HCT116 (cell line): ENCODE measurements at regions not wholly inside any gene's neighbourhood (a gene's known extent, or its start where the extent isn't known, plus 50 kb on each side); places are given as distances from the start of the nearest gene placed in this dataset.

Source experiments
- ATAC-seq: fragments of 200-7000 bp; cut with Tn5 transposase; 2 replicates; pipeline ENCODE4 v1.9.1; 2020; ENCODE audit warnings: mild to moderate bottlenecking, moderate library complexity
- BruUV-seq: library from RNA; stranded (reverse); fragments of 400-500 nt; replicated peaks from 2 replicates; lab custom pipeline; 2021; lab: Mats Ljungman, UMichigan
- CTCF ChIA-PET: fragments of 300-600 bp; sonication (Branson Sonifier 250); formaldehyde crosslinking; loops from one replicate; lab custom pipeline; 2021; ENCODE audit warnings: antibody characterized with exemption; lab: Charles Lee
- POLR2A ChIA-PET: fragments of 300-600, 350-600 bp; sonication (Branson Sonifier 250); formaldehyde crosslinking; loops from one replicate; lab custom pipeline; 2021; ENCODE audit warnings: antibody characterized with exemption; lab: Charles Lee
- RAD21 ChIA-PET, 2 experiments: fragments of 300-600 bp; sonication (Branson Sonifier 250); formaldehyde crosslinking; loops; one replicate each; lab custom pipeline; 2023; ENCODE audit warnings: low total read pairs in 2 of 2; ENCODE audit not compliant: uncharacterized antibody in 2 of 2, unreplicated experiment in 2 of 2, low non-redundant PET in 1 of 2; lab: Charles Lee
- DNase-seq: peaks from one replicate; pipeline ENCODE4 v3.0.0-alpha.2; 2010; ENCODE audit warnings: low read depth, low spot score
- H2AFZ ChIP-seq: fragments of 200-600 bp; shearing (Covaris generic), sonication (generic); 2 replicates; pipeline ENCODE4 v1.6.1; 2017; ENCODE audit warnings: low read depth, mixed run types, mixed read lengths, antibody characterized with exemption, low read length; ENCODE audit not compliant: poor library complexity, severe bottlenecking
- H3K27ac ChIP-seq: 2 replicates; pipeline ENCODE4 v1.5.1; 2012; ENCODE audit warnings: low read depth, low read length
- H3K27me3 ChIP-seq: fragments of 200-600 bp; sonication (generic); 2 replicates; pipeline ENCODE4 v1.6.1; 2016; ENCODE audit warnings: mixed run types, low read length, mixed read lengths; ENCODE audit not compliant: insufficient read depth
- H3K36me3 ChIP-seq, 2 experiments: fragments of 200-500 bp in 1 of 2; fragments of 200-600 bp in 1 of 2; sonication (Bioruptor generic) in 1 of 2; sonication (generic) in 1 of 2; 2 replicates each; pipeline versions ENCODE4 v1.5.1 to v1.6.1; 2014 to 2016; ENCODE audit warnings: low read length in 2 of 2, inconsistent platforms in 1 of 2, mixed read lengths in 1 of 2, mixed run types in 1 of 2; ENCODE audit not compliant: insufficient read depth in 2 of 2, control insufficient read depth in 1 of 2
- H3K4me1 ChIP-seq, 2 experiments: fragments of 200-600 bp in 1 of 2; sonication (generic) in 1 of 2; 2 replicates each; pipeline versions ENCODE4 v1.5.1 to v1.6.1; 2012 to 2017; ENCODE audit warnings: low read length in 2 of 2, inconsistent platforms in 1 of 2, mild to moderate bottlenecking in 1 of 2, mixed read lengths in 1 of 2, mixed run types in 1 of 2, moderate library complexity in 1 of 2; ENCODE audit not compliant: insufficient read depth in 2 of 2, control insufficient read depth in 1 of 2
- H3K4me2 ChIP-seq: fragments of 200-600 bp; sonication (generic); 2 replicates; pipeline ENCODE4 v1.6.1; 2017; ENCODE audit warnings: mixed run types, low read length, mixed read lengths
- H3K4me3 ChIP-seq, 2 experiments: fragments of 200-600 bp in 1 of 2; sonication (generic) in 1 of 2; replicated peaks in 1 of 2; 2 replicates each; pipeline ENCODE4 v1.5.1; 2011 to 2016; ENCODE audit warnings: low read length in 2 of 2, control low read depth in 1 of 2, low read depth in 1 of 2, mild to moderate bottlenecking in 1 of 2, mixed read lengths in 1 of 2, mixed run types in 1 of 2
- H3K79me2 ChIP-seq: fragments of 200-600 bp; sonication (generic); 2 replicates; pipeline ENCODE4 v1.6.1; 2017; ENCODE audit warnings: mild to moderate bottlenecking, mixed run types, low read length, moderate library complexity, mixed read lengths; ENCODE audit not compliant: insufficient read depth
- H3K9ac ChIP-seq: fragments of 200-600 bp; sonication (generic); 2 replicates; pipeline ENCODE4 v1.6.1; 2016; ENCODE audit warnings: low read length, mixed read lengths
- H3K9me2 ChIP-seq: fragments of 200-600 bp; sonication (generic), shearing (Covaris generic); 2 replicates; pipeline ENCODE4 v1.6.1; 2017; ENCODE audit warnings: mixed run types, mild to moderate bottlenecking, moderate library complexity; ENCODE audit not compliant: insufficient read depth
- H3K9me3 ChIP-seq, 2 experiments: fragments of 200-500 bp in 1 of 2; fragments of 200-600 bp in 1 of 2; sonication (Bioruptor generic) in 1 of 2; sonication (generic) in 1 of 2; 2 replicates each; pipeline ENCODE4 v1.6.1; 2014 to 2017; ENCODE audit warnings: low read length in 2 of 2, mixed read lengths in 2 of 2, inconsistent platforms in 1 of 2, low read depth in 1 of 2, mild to moderate bottlenecking in 1 of 2, mixed run types in 1 of 2, moderate library complexity in 1 of 2; ENCODE audit not compliant: control insufficient read depth in 1 of 2, insufficient read depth in 1 of 2
- H4K20me1 ChIP-seq: fragments of 200-600 bp; sonication (generic), shearing (Covaris generic); 2 replicates; pipeline ENCODE4 v1.6.1; 2017; ENCODE audit warnings: mixed run types, mild to moderate bottlenecking, moderate library complexity; ENCODE audit not compliant: insufficient read depth
- EGR1 ChIP-seq: IDR thresholded peaks from 2 replicates; pipeline ENCODE4 v1.6.1; 2012; ENCODE audit warnings: low read depth
- ELF1 ChIP-seq: IDR thresholded peaks from 2 replicates; pipeline ENCODE4 v1.6.1; 2012; ENCODE audit warnings: low read depth, borderline replicate concordance
- EZH2 ChIP-seq: fragments of 200-600 bp; sonication (generic); IDR thresholded peaks from 2 replicates; pipeline ENCODE4 v1.6.1; 2017; ENCODE audit warnings: antibody characterized with exemption, mixed run types
- EZH2phosphoT487 ChIP-seq: fragments of 200-600 bp; IDR thresholded peaks from 2 replicates; pipeline ENCODE4 v1.6.1; 2018; ENCODE audit warnings: antibody characterized with exemption, borderline replicate concordance
- FOSL1 ChIP-seq: IDR thresholded peaks from 2 replicates; pipeline ENCODE4 v1.6.1; 2012; ENCODE audit warnings: low read depth
- JUND ChIP-seq: IDR thresholded peaks from 2 replicates; pipeline ENCODE4 v1.6.1; 2012
- POLR2A ChIP-seq: IDR thresholded peaks from 2 replicates; pipeline ENCODE4 v1.7.0; 2011; ENCODE audit warnings: borderline replicate concordance; ENCODE audit not compliant: insufficient read depth, insufficient read length; ENCODE audit errors: extremely low read depth
- REST ChIP-seq: IDR thresholded peaks from 2 replicates; pipeline ENCODE4 v1.6.1; 2012; ENCODE audit warnings: low read depth
- SIN3A ChIP-seq: IDR thresholded peaks from 2 replicates; pipeline ENCODE4 v1.6.1; 2012; ENCODE audit warnings: low read depth
- SP1 ChIP-seq: IDR thresholded peaks from 2 replicates; pipeline ENCODE4 v1.6.1; 2012; ENCODE audit warnings: low read depth
- TCF7L2 ChIP-seq: IDR thresholded peaks from 2 replicates; pipeline ENCODE4 v1.7.0; 2011; ENCODE audit warnings: borderline replicate concordance, inconsistent platforms; ENCODE audit not compliant: insufficient read depth, insufficient read length; ENCODE audit errors: extremely low read depth
- YY1 ChIP-seq: IDR thresholded peaks from 2 replicates; pipeline ENCODE4 v1.6.1; 2011; ENCODE audit warnings: low read length, low read depth, moderate library complexity, mild to moderate bottlenecking; ENCODE audit not compliant: insufficient replicate concordance; ENCODE audit errors: extremely low read depth
- ZNF274 ChIP-seq: fragments of 200-500 bp; sonication (Bioruptor generic); IDR thresholded peaks from 2 replicates; pipeline ENCODE4 v1.6.1; 2014; ENCODE audit warnings: mild to moderate bottlenecking, low read depth, low read length, inconsistent platforms
- intact Hi-C: fragments of 100-400 bp; cut with micrococcal nuclease; formaldehyde crosslinking; loops from 2 replicates; pipeline ENCODE4 v1.10.0; 2022

GRCh38 chr1:168803806-168804510 is 75.0 kb upstream of the DPT start:
- RAD21 ChIA-PET: no interaction called here
- Histone ChIP-seq H3K27me3 (no peaks in the 10 kb centered on the region), H3K9me2 (no peaks in the 10 kb centered on the region), H3K79me2 (no peaks in the 10 kb centered on the region), H3K4me1 (no peaks in the 10 kb centered on the region), H3K4me2 (no peak overlapping the region), H3K9me3 (no peaks in the 10 kb centered on the region), H3K27ac (no peak overlapping the region), H2AFZ (no peak overlapping the region), H4K20me1 (no peaks in the 10 kb centered on the region), H3K36me3 (no peaks in the 10 kb centered on the region), H3K9ac (no peak overlapping the region), H3K4me3 (no peak overlapping the region)
- CTCF ChIA-PET: no interaction called here
- TF ChIP-seq YY1 (no peak), JUND (no peak), TCF7L2 (no peak), FOSL1 (no peak), SIN3A (no peak), REST (no peak), EZH2phosphoT487 (no peak), ELF1 (no peak), EZH2 (no peak), SP1 (no peak), EGR1 (no peak), ZNF274 (no peak), POLR2A (no peak)
- intact Hi-C loops: no loop called here
- ATAC-seq: no peak
- BruUV-seq: no TSS peak
- no peak for DNase-seq
- POLR2A ChIA-PET: no interaction called here
